ENCODE measurements at regions not wholly inside any gene's neighbourhood (a gene's known extent, or its start where the extent isn't known, plus 50 kb on each side); places are given as distances from the start of the nearest gene placed in this dataset.
"Not testable (repeated sequence)": the region's sequence is repeated elsewhere in the genome, so short reads cannot be mapped to it uniquely, and the experiment has no call there.

- DNase-seq (ENCODE audit: low spot score) = no peak
Measured at GRCh38 chr14:37650356-37651037, 55.1 kb downstream of the TTC6 start.

- no peak for DNase-seq (ENCODE audit: low spot score)
Measured at GRCh38 chr14:37652042-37652441, 56.6 kb downstream of the TTC6 start.

- no peak for DNase-seq (ENCODE audit: low spot score)
Measured at GRCh38 chr14:37655418-37655817, 60.0 kb downstream of the TTC6 start.

- DNase-seq (ENCODE audit: low spot score) = no peak
Measured at GRCh38 chr14:37658156-37658555, 62.7 kb downstream of the TTC6 start.

- DNase-seq (ENCODE audit: low spot score) = no peak
Measured at GRCh38 chr14:37663498-37663897, 68.1 kb downstream of the TTC6 start.

- DNase-seq (ENCODE audit: low spot score) = no peak
Measured at GRCh38 chr14:37665479-37665878, 70.0 kb downstream of the TTC6 start.

GRCh38 chr14:37665951-37666350 lies 70.5 kb downstream of the TTC6 start:
- no peak for DNase-seq (ENCODE audit: low spot score)

- DNase-seq (ENCODE audit: low spot score) = no peak
Measured at GRCh38 chr14:37668646-37669045, 73.2 kb downstream of the TTC6 start.

GRCh38 chr14:37669242-37669641 lies 73.8 kb downstream of the TTC6 start:
- no peak for DNase-seq (ENCODE audit: low spot score)

GRCh38 chr14:37673439-37673838 lies 78.0 kb downstream of the TTC6 start:
- DNase-seq (ENCODE audit: low spot score) = no peak

- DNase-seq (ENCODE audit: low spot score) = no peak
Measured at GRCh38 chr14:37678916-37679315, 83.5 kb downstream of the TTC6 start.

- DNase-seq (ENCODE audit: low spot score) = no peak
Measured at GRCh38 chr14:37681486-37681885, 86.1 kb downstream of the TTC6 start.

GRCh38 chr14:37692680-37693079 lies 97.3 kb downstream of the TTC6 start:
- DNase-seq (ENCODE audit: low spot score) = not testable (repeated sequence)

GRCh38 chr14:37693420-37693819 lies 98.0 kb downstream of the TTC6 start:
- not testable (repeated sequence) for DNase-seq (ENCODE audit: low spot score)

GRCh38 chr14:37695866-37696265 lies 100.4 kb downstream of the TTC6 start:
- no peak for DNase-seq (ENCODE audit: low spot score)

- DNase-seq (ENCODE audit: low spot score) = no peak
Measured at GRCh38 chr14:37697489-37698121, 102.2 kb downstream of the TTC6 start.

- no peak for DNase-seq (ENCODE audit: low spot score)
Measured at GRCh38 chr14:37698840-37699777, 103.7 kb downstream of the TTC6 start.

- no peak for DNase-seq (ENCODE audit: low spot score)
Measured at GRCh38 chr14:37707716-37708115, 112.3 kb downstream of the TTC6 start.

- DNase-seq (ENCODE audit: low spot score) = no peak
Measured at GRCh38 chr14:37708481-37708880, 113.1 kb downstream of the TTC6 start.

GRCh38 chr14:37709419-37710195 lies 114.2 kb downstream of the TTC6 start:
- no peak for DNase-seq (ENCODE audit: low spot score)

- no peak for DNase-seq (ENCODE audit: low spot score)
Measured at GRCh38 chr14:37711356-37711830, 116.0 kb downstream of the TTC6 start.

All from AG08396 (cell line).